Breast epithelium (tissue), 4 donors: ENCODE measurements at regions not wholly inside any gene's neighbourhood (a gene's known extent, or its start where the extent isn't known, plus 50 kb on each side); places are given as distances from the start of the nearest gene placed in this dataset.

Source experiments
- DNase-seq, 2 donors: peaks; one replicate each; pipeline ENCODE4 v3.0.0-alpha.2; 2019; ENCODE audit warnings: low spot score in 2 of 2
- H3K27ac ChIP-seq, 2 donors: fragments of 200-600 bp; sonication (generic) in 1 of 2; one replicate each; pipeline ENCODE4 v1.5.1; 2016 to 2019; ENCODE audit warnings: mild to moderate bottlenecking in 1 of 2
- H3K27me3 ChIP-seq, 2 donors: fragments of 200-600 bp; sonication (generic) in 1 of 2; one replicate each; pipeline versions ENCODE4 v1.5.1 to v1.6.0; 2017 to 2019; ENCODE audit warnings: control low read depth in 1 of 2, mild to moderate bottlenecking in 1 of 2
- H3K36me3 ChIP-seq: fragments of 200-600 bp; one replicate; pipeline ENCODE4 v1.5.1; 2019
- H3K4me1 ChIP-seq, 2 donors: fragments of 200-600 bp; sonication (generic); one replicate each; pipeline ENCODE4 v1.5.1; 2016 to 2019; ENCODE audit warnings: control low read depth in 1 of 2
- H3K4me3 ChIP-seq, 3 donors: fragments of 200-600 bp; sonication (generic); 1 replicate in 2 of 3; 2 replicates in 1 of 3; pipeline ENCODE4 v1.5.1; 2016 to 2019; ENCODE audit warnings: mild to moderate bottlenecking in 3 of 3, moderate library complexity in 2 of 3
- H3K9me3 ChIP-seq, 2 donors: fragments of 200-600 bp; sonication (generic) in 1 of 2; one replicate each; pipeline ENCODE4 v1.5.1; 2016 to 2019; ENCODE audit warnings: control low read depth in 1 of 2
- CTCF ChIP-seq, 3 donors: fragments of 450-650 bp; IDR thresholded peaks; one replicate each; pipeline ENCODE4 v1.5.1; 2016 to 2017; ENCODE audit warnings: antibody characterized with exemption in 3 of 3, mild to moderate bottlenecking in 3 of 3, moderate library complexity in 3 of 3
- POLR2A ChIP-seq: fragments of 450-650 bp; IDR thresholded peaks from one replicate; pipeline ENCODE4 v1.6.1; 2016; ENCODE audit warnings: antibody characterized with exemption, mild to moderate bottlenecking, moderate library complexity
- POLR2AphosphoS5 ChIP-seq, 3 donors: sonication (generic); formaldehyde crosslinking; IDR thresholded peaks; one replicate each; pipeline ENCODE4 v1.6.1; 2017; ENCODE audit warnings: antibody characterized with exemption in 3 of 3
- intact Hi-C: fragments of 100-400 bp; cut with DNase I; formaldehyde crosslinking; loops from one replicate; pipeline ENCODE4 v1.15.1; 2023; ENCODE audit warnings: low total_unique reads

GRCh38 chrX:16282209-16282608 lies 114.9 kb downstream of the MAGEB17 start:
- Histone ChIP-seq H3K27me3 (peaks cover 0 to 13% of the 10 kb centered on the region in 2 donors), H3K4me1 (no peaks in the 10 kb centered on the region), H3K9me3 (peaks cover 0 to 3% of the 10 kb centered on the region in 2 donors), H3K27ac (no peak overlapping the region), H3K36me3 (no peaks in the 10 kb centered on the region), H3K4me3 (no peak overlapping the region)
- no peak for DNase-seq
- no peak for TF ChIP-seq CTCF (IDR thresholded peaks at IDR 0.05)
- intact Hi-C loops, result no loop called here

- intact Hi-C loops, result no loop called here
- H3K27me3 ChIP-seq, result peaks cover 0 to 22% of the 10 kb centered on the region in 2 donors
- no peak for TF ChIP-seq CTCF (IDR thresholded peaks at IDR 0.05)
- no peak for TF ChIP-seq POLR2AphosphoS5 (IDR thresholded peaks at IDR 0.05)
- TF ChIP-seq POLR2A, result no peak
- H3K27ac ChIP-seq, result no peak overlapping the region
- no peaks in the 10 kb centered on the region for H3K36me3 ChIP-seq
- no peaks in the 10 kb centered on the region for H3K4me1 ChIP-seq
- H3K4me3 ChIP-seq, result no peak overlapping the region
- no peaks in the 10 kb centered on the region for H3K9me3 ChIP-seq
- DNase-seq, result no peak
Measured at GRCh38 chrX:16284842-16285241, 117.6 kb downstream of the MAGEB17 start.

- Histone ChIP-seq H3K27ac (no peak overlapping the region), H3K9me3 (no peaks in the 10 kb centered on the region), H3K4me3 (no peak overlapping the region), H3K27me3 (peaks cover 0 to 35% of the 10 kb centered on the region in 2 donors), H3K4me1 (no peaks in the 10 kb centered on the region), H3K36me3 (no peaks in the 10 kb centered on the region)
- no peak for TF ChIP-seq POLR2AphosphoS5 (IDR thresholded peaks at IDR 0.05)
- TF ChIP-seq CTCF (IDR thresholded peaks at IDR 0.05), result no peak
- TF ChIP-seq POLR2A, result no peak
- intact Hi-C loops, result no loop called here
- no peak for DNase-seq
Measured at GRCh38 chrX:16290997-16291396, 123.7 kb downstream of the MAGEB17 start.

GRCh38 chrX:16300831-16301230 lies 133.6 kb downstream of the MAGEB17 start:
- peaks cover 0 to 10% of the 10 kb centered on the region in 2 donors for H3K27me3 ChIP-seq
- H3K4me3 ChIP-seq, result no peak overlapping the region
- intact Hi-C loops, result no loop called here
- no peaks in the 10 kb centered on the region for H3K4me1 ChIP-seq
- no peak for DNase-seq
- no peak overlapping the region for H3K27ac ChIP-seq
- H3K9me3 ChIP-seq, result no peaks in the 10 kb centered on the region
- TF ChIP-seq CTCF (IDR thresholded peaks at IDR 0.05), result no peak
- no peak for TF ChIP-seq POLR2AphosphoS5 (IDR thresholded peaks at IDR 0.05)
- no peak for TF ChIP-seq POLR2A
- H3K36me3 ChIP-seq, result no peaks in the 10 kb centered on the region

- no peak overlapping the region for H3K4me3 ChIP-seq
- no peaks in the 10 kb centered on the region for H3K4me1 ChIP-seq
- TF ChIP-seq CTCF (IDR thresholded peaks at IDR 0.05) (no peak), POLR2A (no peak), POLR2AphosphoS5 (IDR thresholded peaks at IDR 0.05) (no peak)
- H3K27ac ChIP-seq, result no peak overlapping the region
- intact Hi-C loops, result no loop called here
- DNase-seq, result no peak
- H3K27me3 ChIP-seq, result peaks cover 0 to 18% of the 10 kb centered on the region in 2 donors
- H3K36me3 ChIP-seq, result no peaks in the 10 kb centered on the region
- no peaks in the 10 kb centered on the region for H3K9me3 ChIP-seq
Measured at GRCh38 chrX:16304751-16305150, 137.5 kb downstream of the MAGEB17 start.
